ENCODE measurements at regions not wholly inside any gene's neighbourhood (a gene's known extent, or its start where the extent isn't known, plus 50 kb on each side); places are given as distances from the start of the nearest gene placed in this dataset.
"Not testable (repeated sequence)": the region's sequence is repeated elsewhere in the genome, so short reads cannot be mapped to it uniquely, and the experiment has no call there.

GRCh38 chr7:65254061-65254460 is 119.6 kb upstream of the ZNF92 start:
- DNase-seq (ENCODE audit: low read depth in 2 of 2, low spot score in 1 of 2): no peak

- DNase-seq (ENCODE audit: low read depth in 2 of 2, low spot score in 1 of 2): no peak
These were observed 121.6 kb upstream of the ZNF92 start for GRCh38 chr7:65251851-65252620.

DNA sequence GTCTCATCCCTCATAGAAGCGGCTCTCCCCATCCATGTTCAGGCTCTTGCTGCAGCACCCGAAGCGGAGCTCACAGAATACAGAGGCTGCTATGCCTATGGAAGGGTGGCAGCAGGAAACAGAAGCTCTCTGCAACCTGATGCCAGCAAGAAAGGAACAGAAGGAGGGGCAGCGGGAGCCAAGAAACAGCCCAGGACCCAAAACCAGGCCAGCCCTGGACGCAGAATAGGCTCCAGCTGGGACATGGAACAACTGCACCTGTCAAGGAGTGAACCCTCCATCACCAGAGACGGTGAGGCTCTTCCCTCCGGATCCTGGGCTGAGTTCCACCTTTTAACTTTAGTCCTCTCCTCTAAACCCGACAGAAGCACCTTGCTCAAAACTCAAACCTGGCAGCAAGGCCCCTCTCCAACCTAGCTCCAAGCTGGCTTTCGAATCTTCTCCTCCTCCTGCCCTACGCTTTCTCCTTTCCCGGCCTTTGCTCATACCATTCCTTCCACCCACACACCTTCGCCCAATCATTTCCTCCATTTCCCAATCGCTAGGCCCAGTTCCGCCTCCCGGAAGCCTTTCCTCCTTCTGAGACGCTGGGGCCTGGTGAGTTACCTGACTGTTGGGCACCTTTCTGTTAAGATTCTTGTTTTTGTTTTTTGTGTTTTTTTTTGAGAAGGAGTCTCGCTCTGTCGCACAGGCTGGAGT is 122.8 kb upstream of the ZNF92 start:
- DNase-seq (ENCODE audit: low read depth in 2 of 2, low spot score in 1 of 2): no peak

GRCh38 chr7:65250216-65250615 is 123.4 kb upstream of the ZNF92 start:
- DNase-seq (ENCODE audit: low read depth in 2 of 2, low spot score in 1 of 2): no peak

- no peak for DNase-seq (ENCODE audit: low read depth in 2 of 2, low spot score in 1 of 2)
These were observed 126.2 kb upstream of the ZNF92 start for GRCh38 chr7:65247491-65247890.

GRCh38 chr7:65239707-65240352 is 133.8 kb upstream of the ZNF92 start:
- no peak for DNase-seq (ENCODE audit: low read depth in 2 of 2, low spot score in 1 of 2)

DNA sequence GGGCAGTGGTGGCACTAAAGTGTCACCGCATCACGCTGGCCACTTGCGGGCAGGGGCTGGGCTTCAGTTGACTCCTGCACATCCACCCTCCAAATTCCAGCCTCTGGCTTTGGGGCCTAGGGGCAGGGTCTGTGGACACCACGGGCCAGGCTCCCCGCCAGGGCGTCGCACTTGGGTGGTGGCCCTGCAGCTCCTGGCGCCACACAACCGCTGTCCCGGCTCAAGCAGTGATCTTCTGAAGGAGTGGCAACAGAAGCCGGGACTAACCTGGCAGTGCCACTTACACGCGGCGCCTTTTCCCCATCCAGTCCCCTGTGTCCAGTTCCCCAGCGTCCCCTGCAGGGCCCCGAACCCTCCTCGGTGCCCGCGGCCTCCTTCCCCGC is 134.3 kb upstream of the ZNF92 start:
- DNase-seq (ENCODE audit: low read depth in 2 of 2, low spot score in 1 of 2): no peak

DNA sequence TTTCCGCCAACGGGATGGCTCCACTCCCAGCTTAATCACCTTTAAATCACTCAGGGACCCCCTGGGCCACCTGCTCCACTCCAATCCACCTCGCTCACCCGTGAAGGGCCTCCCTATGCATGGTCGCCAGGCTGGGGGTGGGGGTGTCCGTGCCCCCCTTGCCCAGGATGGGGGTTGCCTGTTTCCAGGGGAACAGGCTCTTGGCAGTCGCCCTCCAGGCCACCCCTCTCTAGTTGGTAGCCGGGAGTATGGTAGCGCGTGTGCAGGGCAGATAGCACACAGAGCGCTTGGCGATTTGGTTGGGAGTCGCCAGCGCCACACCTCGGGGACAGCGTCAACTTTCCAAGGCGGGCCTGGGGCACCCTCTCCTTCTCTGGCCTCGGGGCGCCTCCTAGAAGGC is 134.9 kb upstream of the ZNF92 start:
- DNase-seq (ENCODE audit: low read depth in 2 of 2, low spot score in 1 of 2): no peak

- no peak for DNase-seq (ENCODE audit: low read depth in 2 of 2, low spot score in 1 of 2)
These were observed 138.1 kb upstream of the ZNF92 start for GRCh38 chr7:65235586-65235985.

GRCh38 chr7:65233409-65234034 is 140.1 kb upstream of the ZNF92 start:
- DNase-seq (ENCODE audit: low read depth in 2 of 2, low spot score in 1 of 2): no peak

GRCh38 chr7:65230231-65230630 is 143.4 kb upstream of the ZNF92 start:
- DNase-seq (ENCODE audit: low read depth in 2 of 2, low spot score in 1 of 2): no peak

DNA sequence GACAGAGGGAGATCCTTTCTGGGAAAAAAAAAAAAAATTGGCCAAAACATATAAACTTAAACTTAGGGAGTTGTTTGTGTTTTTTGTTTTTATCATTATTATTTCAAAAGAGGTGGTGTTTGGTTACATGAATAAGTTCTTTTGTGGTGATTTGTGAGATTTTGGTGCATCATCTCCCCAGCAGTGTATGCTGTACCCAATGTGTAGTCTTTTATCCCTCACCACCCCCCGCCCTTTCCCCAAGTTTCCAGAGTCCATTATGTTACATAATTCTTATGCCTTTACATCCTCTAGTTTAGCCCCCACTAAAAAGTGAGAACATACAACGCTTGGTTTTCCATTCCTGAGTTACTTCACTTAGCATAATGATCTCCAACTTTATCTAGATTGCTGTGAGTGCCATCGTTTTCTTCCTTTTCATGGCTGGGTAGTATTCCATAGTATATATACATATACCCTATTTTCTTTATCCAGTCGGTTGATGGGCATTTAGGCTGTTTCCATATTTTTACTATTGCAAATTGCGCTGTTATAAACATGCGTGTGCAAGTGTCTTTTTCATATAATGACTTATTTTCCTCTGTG is 148.1 kb upstream of the ZNF92 start:
- no peak for DNase-seq (ENCODE audit: low read depth in 2 of 2, low spot score in 1 of 2)

DNA sequence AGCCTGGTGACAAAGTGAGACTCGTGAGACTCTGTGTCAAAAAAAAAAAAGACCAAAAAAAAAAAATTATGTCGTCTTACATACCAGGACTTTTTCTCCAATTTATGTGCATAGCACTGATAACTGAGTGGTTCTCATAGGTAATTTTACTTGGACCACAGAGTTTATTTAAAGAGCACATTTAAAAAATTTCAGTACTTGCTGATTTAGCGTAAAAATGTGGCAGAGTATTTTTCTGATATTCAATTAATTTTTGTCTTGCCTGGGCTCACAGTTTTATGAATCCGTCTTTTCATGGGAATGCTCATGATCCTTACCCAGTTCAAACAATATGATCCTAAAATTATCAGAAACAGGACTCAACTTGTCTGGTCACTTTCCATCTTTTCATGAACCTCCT is 151.0 kb upstream of the ZNF92 start:
- DNase-seq (ENCODE audit: low read depth in 2 of 2, low spot score in 1 of 2): no peak

- no peak for DNase-seq (ENCODE audit: low read depth in 2 of 2, low spot score in 1 of 2)
These were observed 152.0 kb upstream of the ZNF92 start for GRCh38 chr7:65221683-65222082.

DNA sequence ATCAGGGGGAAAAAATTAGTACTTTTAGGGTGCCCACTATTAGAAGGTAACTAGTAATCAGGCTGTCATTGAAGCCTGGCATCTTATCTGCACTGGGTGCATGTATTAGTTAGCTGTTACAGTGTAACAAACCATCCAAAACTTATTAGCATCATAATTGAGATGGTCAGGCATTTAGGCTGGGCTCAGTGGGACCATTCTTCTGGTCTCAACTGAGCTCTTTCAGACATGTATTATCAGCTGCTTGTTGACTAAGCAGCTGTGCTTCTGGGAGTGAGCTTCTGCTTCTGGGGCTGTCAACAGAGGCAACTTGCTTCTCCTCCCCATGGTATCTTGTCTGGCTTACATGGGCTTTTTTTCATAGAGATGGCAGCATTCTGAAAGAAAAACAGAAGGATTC is 154.0 kb upstream of the ZNF92 start:
- DNase-seq (ENCODE audit: low read depth in 2 of 2, low spot score in 1 of 2): no peak

- DNase-seq (ENCODE audit: low read depth in 2 of 2, low spot score in 1 of 2): peak; percentile 21 to 24
These were observed 157.2 kb upstream of the ZNF92 start for GRCh38 chr7:65216469-65216868.

- DNase-seq (ENCODE audit: low read depth in 2 of 2, low spot score in 1 of 2): not testable (repeated sequence)
These were observed 160.4 kb upstream of the ZNF92 start for GRCh38 chr7:65213260-65213659.

DNA sequence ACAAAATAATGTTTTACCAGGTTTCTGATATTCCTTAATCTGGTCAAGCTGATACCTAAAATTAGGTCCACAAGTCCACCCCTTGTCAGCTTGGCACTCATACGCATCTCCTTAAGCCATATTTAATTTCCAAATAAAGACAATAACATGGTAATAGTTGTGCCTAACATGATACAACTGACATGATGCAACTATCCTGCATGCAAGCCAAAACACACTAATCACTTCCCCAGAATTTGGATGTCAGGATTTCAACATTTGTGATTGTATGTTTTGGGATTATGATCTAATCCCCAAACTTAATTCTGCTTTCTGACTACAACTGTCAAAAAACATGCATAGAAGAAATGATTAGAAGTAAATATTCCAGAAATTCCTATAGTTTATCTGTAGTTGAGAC is 174.4 kb upstream of the ZNF92 start:
- DNase-seq (ENCODE audit: low read depth in 2 of 2, low spot score in 1 of 2): not testable (repeated sequence)

DNA sequence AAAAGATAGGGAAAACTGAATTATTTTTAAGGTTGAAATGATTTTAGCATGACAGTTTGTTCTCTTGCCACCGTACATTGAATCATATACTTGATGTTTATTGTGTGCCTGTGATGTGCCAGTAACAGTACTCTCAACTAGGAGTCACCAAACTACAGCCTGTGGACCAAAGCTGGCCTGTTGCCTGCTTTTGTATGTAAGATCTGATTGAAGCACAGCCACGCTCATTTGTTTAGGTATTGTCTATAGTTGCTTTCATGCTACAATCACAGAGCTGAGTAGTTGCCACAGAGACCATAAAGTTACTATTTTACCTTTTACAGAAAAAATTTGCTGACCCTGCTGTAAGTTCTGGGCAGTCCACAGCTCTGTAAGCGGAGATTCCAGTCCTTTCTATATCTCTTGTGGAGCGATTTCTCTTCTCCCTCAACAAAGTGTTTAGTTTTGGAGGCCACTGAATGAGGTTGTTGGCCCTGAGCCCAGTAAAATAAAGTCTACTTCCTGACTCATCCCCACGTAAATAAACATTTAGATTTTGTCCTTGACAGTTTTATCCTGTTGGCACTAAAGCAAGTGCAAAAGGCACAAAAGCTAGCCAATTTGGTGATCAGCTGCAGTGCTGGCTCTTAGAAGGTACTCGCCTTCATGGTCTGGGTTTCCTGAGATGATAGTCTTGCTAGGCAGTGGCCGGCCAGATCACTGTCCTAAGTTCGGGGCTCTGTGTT is 180.2 kb upstream of the ZNF92 start:
- DNase-seq (ENCODE audit: low read depth in 2 of 2, low spot score in 1 of 2): not testable (repeated sequence)

- DNase-seq (ENCODE audit: low read depth in 2 of 2, low spot score in 1 of 2): not testable (repeated sequence)
These were observed 170.6 kb upstream of the ERV3-1 start for GRCh38 chr7:65177041-65177440.

GRCh38 chr7:65150105-65150504 is 143.6 kb upstream of the ERV3-1 start:
- not testable (repeated sequence) for DNase-seq (ENCODE audit: low read depth in 2 of 2, low spot score in 1 of 2)

All from stimulated activated CD8-positive, alpha-beta memory T cell treated with anti-CD3 and anti-CD28 coated beads, Interleukin-4, amount 100 ng/mL, for 4 hours (primary cell).